Cardiac septum (tissue), 1 donor: ENCODE measurements at regions not wholly inside any gene's neighbourhood (a gene's known extent, or its start where the extent isn't known, plus 50 kb on each side); places are given as distances from the start of the nearest gene placed in this dataset.

Experiments used
- DNase-seq: peaks from one replicate; pipeline ENCODE4 v3.0.0-alpha.2; 2020; ENCODE audit warnings: low spot score
- intact Hi-C: fragments of 100-400 bp; cut with DNase I; formaldehyde crosslinking; loops from one replicate; pipeline ENCODE4 v1.14.0; 2022
- donor health status: DM: no; HTN: no; CAD: no.

DNA sequence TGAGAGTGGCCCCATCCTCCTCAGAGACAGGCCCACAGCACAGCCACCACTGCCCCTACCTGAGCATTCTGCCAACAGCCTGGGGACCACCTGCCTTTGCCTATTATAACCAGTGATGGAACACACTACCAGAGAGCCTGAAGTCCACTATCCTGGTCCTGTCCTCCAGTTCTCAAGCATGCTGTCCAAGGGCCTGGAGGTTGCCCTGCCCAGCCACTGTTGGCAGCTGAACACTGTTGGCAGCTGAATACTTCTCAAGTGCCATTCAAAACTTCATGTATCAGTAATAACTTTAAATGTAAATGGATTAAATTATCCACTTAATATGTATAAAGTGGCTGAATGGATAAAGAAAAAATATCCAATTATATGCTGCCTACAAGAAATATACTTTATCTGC lies 194.3 kb upstream of the JADE1 start:
- intact Hi-C loops, result no loop called here

DNA sequence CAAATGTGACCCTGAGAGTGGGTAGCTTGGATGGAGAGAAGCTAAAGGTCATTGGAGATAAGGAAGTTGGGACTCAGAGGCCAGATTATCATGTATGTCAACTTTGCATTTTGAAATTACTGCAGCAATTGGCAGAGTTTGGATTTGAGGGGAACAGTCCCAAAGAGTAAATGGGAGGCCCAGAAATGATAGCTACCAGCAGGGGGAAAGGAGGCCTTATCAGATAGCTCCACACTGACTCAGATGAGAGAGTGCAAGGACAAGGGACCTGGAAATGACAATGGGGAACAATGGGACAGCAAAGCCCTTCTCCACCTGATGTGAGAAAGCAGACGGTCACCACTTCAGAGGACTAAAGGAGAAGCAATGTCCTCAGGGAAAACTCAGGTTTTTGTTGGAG lies 201.5 kb upstream of the JADE1 start:
- intact Hi-C loops, result no loop called here
- no peak for DNase-seq

More for the DNA sequence above, 194.3 kb upstream of the JADE1 start:
- DNase-seq, result no peak

DNA sequence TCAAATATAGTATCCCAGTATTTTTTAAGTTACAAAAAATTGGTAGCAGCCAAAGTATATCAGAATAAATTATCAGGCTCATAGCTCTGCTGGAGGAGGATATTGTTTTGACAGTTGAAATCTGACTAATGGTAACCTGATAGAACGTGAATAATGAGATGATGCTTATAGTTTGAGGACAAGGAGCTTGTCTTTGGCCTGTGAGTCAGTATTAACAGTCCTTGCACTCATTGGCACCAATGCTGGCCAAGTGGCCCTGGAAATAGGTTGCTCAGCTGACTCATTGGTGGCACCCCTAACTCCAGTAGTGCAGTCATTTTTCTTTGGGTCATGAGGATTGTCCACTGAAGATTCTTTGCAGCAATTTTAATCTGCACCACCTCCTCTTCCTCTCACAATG lies 203.3 kb upstream of the JADE1 start:
- intact Hi-C loops, result no loop called here
- no peak for DNase-seq

DNA sequence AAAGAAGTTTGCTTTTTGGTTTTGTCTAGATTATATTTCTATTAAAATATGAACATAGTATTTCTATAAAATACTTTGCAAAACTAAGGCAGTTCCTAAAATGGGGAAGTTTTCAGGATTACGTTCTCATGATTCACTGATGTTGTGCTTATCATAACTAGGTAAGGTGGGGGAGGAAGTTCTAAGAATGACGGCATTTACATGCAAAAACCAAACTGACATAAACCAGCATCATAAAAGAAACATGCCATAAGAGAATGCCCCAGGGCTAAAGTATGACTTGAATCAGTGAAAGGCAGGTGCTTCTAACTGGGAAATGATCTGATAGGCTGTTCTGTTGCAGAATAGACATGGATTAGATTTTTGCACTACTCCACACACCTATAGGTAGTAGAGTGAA lies 204.7 kb upstream of the JADE1 start:
- DNase-seq, result no peak
- intact Hi-C loops, result no loop called here

DNA sequence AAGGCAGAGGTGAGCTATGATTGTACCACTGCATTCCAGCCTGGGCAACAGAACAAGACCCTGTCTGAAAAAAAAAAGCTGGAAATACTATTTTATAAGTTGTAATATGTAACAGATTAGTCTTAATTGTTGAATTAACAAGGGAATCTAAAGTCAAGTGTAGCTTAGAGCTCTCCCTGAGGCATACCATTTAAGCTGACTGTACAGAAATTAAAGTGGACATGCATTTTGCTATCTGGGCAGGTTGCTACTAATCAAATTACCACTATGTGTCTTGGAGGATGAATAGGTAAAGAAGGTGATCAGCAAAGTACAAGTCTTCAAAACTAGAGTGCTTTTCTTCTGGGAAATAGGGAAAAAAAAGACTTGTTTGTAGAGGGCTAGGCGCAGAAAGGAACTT lies 205.3 kb upstream of the JADE1 start:
- intact Hi-C loops, result no loop called here
- no peak for DNase-seq

DNA sequence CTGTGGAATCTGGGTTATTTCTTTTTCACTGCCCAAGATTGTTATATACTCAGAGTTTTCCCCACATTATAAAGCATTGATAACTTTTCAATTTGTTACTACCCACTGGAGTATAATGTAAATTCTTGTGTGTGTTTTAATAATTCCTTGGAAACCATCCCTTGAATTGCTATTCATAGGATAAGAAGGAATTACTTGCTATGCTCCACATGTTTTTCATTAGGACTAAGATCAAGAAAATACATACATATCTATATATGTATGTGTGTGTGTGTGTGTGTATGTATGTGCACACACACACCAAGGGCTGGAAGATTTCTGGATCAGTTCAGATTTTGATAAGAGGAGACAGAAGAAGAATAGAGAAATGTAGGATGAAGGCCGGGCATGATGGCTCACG lies 206.4 kb upstream of the JADE1 start:
- no peak for DNase-seq
- intact Hi-C loops, result no loop called here

DNA sequence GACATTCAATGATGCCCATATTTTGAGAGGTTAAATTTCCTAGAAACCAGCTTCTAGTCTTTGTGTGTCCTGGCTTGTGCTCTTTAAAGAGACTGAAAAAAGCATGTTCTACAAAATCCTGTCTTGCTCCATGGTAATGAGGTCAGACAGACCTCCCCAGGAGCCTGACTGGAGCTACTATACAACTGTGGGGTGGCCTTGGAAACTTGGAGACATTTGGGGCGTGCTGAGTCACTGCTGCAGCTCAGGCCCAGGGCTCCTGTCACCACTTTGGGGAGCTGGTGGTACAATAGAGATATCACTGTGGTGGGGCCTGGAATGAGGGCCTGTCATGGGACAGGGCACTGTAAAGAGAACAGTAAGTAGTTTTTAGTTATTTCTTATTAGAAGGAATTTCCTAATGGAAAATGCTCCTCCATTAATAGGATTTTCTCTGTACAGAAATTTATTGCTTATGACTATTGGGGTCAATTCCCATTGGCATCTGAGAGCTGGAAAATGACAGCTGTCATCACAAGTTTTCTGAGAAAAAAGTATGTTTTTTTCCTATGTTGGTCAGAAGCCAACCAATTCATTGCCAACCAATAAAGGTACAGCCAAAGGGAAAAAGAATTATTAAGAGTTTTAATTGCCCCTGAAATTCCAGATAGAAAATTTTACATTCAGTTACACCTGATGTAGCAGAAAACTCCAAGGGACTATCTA lies 207.4 kb upstream of the JADE1 start:
- DNase-seq, result no peak
- intact Hi-C loops, result no loop called here

DNA sequence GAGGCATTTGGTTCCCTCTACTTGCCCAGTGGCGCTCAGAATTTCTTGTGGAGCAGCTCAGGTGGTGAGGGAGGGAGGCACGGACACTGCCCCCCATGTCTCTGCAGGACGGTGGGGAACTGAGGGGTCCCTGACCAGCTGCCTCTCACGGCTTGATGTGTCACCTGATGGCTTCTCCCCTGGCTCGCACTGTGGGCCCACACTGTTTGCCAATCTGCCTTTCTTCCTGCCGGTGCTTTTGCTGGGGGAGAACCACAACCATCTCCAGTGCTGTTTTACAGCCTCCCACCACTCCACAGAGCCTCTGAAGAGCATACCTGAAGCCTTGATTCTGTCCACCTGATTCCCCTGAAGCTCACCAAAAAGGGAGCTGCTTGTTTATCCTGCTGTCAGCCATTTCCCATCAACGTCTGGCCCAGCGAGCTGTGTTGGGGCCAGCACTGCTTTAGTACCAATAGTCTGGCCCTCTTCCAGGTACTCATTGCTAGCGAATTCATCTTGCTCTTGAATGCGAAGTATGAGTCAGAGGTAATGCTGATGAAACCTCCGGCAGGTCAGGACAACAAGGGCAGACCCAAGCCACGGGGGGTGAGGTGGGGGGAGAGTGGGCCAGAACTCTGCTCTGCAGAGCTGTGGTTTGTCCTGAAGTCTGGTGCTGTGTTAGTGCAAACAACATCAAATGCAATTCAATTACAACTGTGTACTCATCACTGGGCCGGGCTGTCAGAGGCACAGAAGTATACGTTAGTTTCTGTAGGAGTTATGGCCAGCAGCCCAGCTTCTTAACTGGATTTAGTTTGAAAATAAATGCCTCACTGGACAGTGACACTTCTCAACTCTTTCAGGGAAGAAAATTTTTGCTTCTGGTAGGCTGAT lies 208.3 kb upstream of the JADE1 start:
- no peak for DNase-seq
- intact Hi-C loops, result no loop called here

DNA sequence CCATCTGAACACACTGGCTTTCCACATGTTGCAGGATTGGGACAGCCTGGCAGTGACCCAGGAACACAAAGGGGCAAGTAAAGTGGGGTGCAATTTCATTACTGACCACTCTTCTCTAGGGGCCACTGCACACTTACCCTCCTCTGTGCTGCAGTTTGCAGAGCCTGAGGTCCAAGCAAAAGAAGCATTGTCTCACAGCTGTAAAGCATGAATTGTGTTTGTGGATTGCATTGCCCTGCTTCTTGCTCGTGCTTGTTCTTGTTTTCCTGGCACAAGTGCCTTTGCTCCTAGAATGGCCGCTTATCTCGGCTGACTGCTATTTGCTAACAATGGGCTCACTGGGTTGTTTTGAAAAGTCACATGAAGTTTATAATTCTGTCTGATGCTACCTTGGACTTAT lies 209.1 kb upstream of the JADE1 start:
- DNase-seq, result no peak
- intact Hi-C loops, result no loop called here

DNA sequence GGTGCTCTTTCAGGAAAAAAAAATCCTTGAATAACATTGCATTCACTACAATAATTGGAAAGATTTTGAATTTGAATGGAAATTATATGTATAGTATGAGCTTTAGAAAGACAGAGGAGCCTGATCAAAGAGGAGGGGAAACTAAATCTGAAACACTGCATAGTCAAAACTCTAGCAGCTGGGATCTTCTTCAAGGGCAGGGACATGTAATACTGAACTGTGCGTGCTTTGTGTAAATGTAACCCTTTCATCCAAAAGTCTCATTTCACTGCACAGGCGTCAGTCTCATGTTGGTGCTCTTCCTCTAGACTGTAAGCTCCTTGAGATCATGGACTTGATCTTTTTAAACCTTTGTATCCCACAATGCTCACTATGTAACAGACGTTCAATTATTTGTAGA lies 212.0 kb upstream of the JADE1 start:
- DNase-seq, result no peak
- intact Hi-C loops, result no loop called here

DNA sequence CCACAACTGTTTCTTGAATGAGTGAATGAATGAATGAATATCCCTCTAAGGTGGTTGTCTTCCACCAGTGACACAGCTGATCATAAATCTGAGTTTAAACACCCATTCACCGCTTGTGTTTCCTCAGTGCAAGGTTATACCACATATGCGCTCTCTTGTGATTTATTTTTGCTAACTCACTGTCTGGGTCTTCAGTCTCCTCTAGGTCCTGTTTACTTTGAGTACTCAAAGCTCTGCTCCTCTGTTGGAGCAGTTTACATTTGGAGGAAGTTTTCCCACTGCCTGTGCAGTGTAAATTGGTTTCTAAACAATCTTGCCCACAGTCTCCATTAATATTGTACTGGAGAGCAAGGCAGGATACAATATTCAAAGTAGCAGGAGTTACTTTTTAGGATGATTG lies 212.6 kb upstream of the JADE1 start:
- intact Hi-C loops, result no loop called here
- no peak for DNase-seq

DNA sequence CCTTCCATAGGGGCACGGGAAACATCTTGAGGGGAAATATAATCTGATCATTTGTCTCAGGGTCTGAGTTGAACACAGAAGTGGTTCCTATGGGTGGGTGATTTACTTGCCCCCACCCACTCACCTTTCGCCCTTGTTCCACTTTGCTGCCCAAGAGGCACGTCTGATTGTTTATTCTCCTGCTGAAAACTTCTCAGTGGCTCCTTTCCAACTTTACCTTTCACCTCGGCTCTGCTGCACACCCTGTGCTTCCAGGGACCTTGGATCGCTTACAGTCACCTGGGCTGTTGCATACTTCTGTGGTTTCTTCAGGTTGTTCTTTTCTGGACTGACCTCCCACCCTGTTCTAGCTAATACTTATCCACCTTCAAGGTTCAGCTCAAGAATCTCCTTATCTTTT lies 213.4 kb upstream of the JADE1 start:
- DNase-seq, result no peak
- intact Hi-C loops, result no loop called here

DNA sequence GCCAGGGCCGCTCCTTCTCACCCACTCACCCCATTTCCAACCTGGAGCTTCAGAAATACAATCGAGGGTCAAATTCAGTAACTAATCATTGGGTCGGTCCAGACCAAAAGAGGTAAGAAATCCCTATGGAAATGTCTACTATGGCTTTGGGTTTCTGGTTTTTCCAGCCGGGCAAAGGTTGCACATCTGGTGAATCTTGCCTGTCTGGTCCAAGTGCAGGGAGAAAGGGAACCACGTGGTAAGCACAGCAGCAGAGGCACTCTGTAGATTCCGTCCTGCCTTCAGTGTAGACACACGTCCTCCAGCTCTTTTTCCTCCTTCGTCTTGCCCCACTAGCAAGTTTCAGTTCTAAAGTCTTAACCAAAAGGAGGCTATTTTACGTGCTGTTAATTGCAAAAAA lies 218.0 kb upstream of the JADE1 start:
- DNase-seq, result no peak
- intact Hi-C loops, result no loop called here

DNA sequence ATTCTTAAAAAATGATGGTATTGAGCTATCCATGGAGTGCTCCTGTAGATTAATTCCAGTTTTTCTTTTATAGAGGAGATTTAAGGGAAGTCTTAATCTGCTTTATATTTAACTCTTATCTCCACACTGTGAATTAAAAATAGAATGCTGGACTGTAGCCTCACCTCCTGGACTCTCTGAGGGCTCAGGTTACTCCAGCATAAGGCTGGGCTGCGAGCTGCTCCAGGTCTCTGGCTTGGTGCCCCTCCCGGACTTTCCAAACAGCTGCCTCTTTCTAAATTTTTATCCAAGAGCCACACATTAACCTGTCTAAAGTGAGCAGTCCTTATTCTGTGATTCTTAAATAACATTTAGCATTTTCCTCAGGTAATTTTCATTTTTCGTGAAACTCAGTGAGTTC lies 218.7 kb upstream of the JADE1 start:
- no peak for DNase-seq
- intact Hi-C loops, result no loop called here

DNA sequence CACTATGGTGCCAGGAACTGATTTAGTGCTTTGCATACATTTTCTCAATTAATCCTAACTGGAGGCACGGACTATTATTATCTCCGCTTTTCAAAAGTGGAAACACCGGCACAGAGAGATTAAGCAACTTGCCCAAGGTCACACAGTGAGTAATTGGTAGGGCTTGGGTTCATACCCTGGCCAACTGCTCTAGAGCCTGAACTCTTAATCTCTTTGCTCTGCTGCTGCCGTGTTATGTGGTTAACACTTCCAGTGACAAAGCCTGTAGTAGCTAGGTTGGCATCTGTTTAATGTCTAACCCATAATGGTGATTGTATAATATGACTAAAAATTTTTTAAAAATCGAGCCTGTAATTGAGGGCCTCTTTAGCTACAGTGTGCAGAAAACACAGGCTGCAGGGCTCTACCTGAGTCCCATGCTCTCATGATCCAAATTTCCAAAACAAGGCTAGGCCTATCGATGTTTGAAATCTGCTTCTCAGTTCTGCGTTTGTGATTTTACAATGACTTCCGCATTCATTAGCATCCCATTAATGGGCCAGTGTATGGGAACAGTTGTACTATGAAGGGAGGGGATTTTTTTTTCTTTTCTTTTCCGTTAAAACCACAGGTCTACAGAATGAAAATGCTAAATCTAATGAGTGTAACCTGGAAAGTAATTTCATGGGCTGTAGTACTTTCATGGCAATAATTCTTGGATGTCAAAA lies 219.3 kb upstream of the JADE1 start:
- no peak for DNase-seq
- intact Hi-C loops, result no loop called here

DNA sequence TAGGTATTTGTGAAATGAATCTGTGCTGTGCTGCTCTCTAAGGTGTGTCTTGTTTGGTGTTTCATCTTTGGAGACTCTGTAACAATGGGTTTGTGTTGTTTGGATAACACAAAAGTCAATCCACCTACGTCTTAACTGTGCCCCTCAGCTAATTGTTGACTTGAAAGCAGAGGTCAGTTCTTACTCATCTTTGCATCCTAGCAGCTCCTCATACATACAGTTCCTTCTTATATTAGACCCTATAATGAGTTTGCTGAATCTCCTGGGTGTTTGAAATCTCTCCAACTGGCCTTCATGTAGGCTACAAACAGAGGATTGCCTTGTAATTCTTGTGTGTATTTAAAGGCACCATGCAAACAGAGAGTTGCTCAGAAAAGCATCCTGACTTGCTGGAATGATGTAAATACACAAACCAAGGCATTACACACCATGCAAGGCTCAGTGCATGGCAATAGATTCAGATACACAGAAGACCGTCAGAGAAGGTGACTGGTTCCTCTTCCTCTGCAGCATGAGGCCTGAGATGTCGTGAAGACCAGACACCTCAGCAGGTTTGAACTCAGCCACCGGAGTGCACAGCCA lies 220.0 kb upstream of the JADE1 start:
- DNase-seq, result no peak
- intact Hi-C loops, result no loop called here

DNA sequence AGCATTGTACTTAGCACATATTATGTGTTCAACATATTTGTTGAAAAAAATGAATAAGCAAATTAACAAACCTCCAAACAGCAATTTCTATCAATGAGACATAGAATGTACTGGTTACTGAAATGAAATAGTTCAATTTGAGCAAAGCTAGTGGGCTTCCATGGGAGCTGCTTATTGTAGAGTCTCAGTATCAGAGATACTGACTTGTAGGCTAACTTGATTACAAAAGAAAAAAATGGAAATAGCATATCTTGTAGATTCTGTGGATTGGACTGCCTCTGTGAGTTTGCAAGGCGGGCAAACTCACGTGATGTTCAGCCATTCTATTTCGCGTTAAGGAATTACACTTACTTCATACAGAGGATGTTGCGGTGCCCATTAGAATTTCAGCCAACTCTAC lies 222.1 kb upstream of the JADE1 start:
- no peak for DNase-seq
- intact Hi-C loops, result no loop called here

DNA sequence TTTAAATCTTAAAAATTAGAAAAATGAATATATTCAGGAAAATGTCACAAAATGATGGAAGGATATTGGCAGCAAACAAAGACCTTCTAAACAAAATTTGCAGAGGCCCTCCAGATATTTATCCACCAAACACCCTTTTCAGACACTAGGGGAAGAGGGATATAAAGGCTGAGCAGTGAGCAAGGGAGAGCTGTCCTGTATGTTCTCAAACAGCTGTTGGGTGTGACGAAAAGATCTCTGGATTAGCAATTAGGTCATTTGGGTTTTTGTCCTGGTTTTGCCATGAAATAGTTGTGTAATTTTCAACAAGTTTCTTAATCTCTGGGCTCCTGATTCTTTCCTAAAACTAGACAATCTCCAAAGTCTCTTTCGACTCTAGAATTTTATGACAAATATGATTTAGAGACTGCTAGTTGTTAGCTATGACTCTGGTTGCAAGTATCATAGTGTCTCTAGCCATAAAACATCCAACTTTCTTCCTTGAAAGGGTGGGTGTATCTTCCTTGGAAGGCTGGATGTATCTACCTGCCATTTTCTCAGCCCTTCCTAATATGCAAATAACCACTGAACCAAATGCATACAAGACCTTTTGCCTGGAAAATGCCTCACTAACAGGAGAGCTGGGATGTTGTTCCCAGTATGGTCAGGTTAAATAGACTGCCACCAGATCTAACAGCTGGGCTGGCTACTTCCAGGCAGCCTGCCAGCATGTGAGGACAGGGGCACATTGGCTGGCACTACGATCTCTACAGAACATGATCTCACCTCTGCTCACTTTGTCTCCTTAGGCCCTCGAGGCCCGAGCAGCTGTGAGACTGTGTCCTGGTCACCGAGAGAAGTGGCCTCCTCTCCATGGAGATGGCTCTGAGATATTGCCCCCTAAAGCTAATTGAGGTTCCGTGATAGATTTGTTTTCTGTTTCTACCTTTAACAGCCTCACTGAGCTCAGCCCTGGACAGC lies 225.5 kb upstream of the JADE1 start:
- no peak for DNase-seq
- intact Hi-C loops, result no loop called here

DNA sequence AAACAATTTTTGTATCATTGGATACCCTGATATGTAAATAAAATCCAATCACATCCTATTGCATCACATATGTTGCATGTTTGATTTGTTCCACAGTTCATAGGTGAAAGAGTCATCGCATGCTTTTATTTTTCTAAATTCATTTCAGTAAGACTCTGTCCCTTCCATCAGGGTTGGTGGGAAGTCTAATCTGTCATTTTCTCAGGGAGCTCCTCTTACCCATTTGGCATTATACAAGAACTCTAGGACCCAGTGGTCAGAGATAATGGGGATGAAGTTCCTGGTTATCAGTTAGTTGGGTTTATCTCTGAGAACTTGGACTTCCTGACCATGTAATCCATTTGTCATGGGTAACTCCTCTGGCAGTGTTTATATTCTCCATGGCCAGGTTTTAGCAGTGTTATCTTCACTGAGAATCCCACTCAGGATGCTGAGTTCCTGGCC lies 227.1 kb upstream of the JADE1 start:
- DNase-seq, result no peak
- intact Hi-C loops, result no loop called here
